ENCODE measurements at regions not wholly inside any gene's neighbourhood (a gene's known extent, or its start where the extent isn't known, plus 50 kb on each side); places are given as distances from the start of the nearest gene placed in this dataset.

DNA sequence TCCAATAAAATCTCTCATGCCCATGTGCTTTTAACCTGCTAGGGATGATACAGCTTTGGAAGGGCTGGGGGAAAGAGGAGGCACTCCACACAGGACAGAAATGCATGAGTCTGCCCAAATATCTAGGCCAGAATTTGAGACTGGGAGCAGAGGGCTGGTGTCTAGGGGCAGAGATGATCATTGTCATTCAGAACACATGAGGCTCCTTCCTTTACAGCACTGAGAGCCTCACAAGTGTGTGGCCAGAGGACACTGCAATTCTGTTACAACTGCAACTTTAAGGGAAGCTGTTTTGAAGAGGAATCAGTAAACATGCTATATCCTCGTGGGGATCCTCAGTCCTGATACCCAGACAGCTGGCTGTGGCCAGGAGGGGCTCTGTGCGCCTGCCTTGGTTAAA, 541.3 kb downstream of the OMA1 start:
- Histone ChIP-seq H3K4me3 (ENCODE audit: low read depth, low read length, poor library complexity, severe bottlenecking) (no peak overlapping the region), H3K4me1 (ENCODE audit: insufficient read depth, low read length, poor library complexity, severe bottlenecking) (peaks cover 7% of the 10 kb centered on the region), H3K9me3 (ENCODE audit: low read depth, low read length, poor library complexity, severe bottlenecking) (no peaks in the 10 kb centered on the region), H3K27me3 (replicated peaks; ENCODE audit: insufficient read depth, low read depth, low read length, poor library complexity) (no peaks in the 10 kb centered on the region), H3K36me3 (ENCODE audit: insufficient read depth, low read length, poor library complexity, severe bottlenecking) (no peaks in the 10 kb centered on the region), H3K27ac (ENCODE audit: low read depth, low read length, poor library complexity, severe bottlenecking) (no peak overlapping the region)
- ChIA-PET POLR2A (ENCODE audit: low non-redundant PET) (no interaction called here), CTCF (no interaction called here)
- no peak for TF ChIP-seq EZH2 (IDR thresholded peaks at IDR 0.05; ENCODE audit: borderline replicate concordance, low read depth, low read length, poor library complexity, severe bottlenecking)
- TF ChIP-seq, protein P1, sequence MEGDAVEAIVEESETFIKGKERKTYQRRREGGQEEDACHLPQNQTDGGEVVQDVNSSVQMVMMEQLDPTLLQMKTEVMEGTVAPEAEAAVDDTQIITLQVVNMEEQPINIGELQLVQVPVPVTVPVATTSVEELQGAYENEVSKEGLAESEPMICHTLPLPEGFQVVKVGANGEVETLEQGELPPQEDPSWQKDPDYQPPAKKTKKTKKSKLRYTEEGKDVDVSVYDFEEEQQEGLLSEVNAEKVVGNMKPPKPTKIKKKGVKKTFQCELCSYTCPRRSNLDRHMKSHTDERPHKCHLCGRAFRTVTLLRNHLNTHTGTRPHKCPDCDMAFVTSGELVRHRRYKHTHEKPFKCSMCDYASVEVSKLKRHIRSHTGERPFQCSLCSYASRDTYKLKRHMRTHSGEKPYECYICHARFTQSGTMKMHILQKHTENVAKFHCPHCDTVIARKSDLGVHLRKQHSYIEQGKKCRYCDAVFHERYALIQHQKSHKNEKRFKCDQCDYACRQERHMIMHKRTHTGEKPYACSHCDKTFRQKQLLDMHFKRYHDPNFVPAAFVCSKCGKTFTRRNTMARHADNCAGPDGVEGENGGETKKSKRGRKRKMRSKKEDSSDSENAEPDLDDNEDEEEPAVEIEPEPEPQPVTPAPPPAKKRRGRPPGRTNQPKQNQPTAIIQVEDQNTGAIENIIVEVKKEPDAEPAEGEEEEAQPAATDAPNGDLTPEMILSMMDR (conservative IDR thresholded peaks at IDR 0.05; ENCODE audit: low read depth, low read length) = no peak
- intact Hi-C loops (cut with micrococcal nuclease; ENCODE audit: unreplicated experiment) = no loop called here
- no peak for DNase-seq (ENCODE audit: low spot score)
- no TSS peak for BruUV-seq (replicated peaks)

DNA sequence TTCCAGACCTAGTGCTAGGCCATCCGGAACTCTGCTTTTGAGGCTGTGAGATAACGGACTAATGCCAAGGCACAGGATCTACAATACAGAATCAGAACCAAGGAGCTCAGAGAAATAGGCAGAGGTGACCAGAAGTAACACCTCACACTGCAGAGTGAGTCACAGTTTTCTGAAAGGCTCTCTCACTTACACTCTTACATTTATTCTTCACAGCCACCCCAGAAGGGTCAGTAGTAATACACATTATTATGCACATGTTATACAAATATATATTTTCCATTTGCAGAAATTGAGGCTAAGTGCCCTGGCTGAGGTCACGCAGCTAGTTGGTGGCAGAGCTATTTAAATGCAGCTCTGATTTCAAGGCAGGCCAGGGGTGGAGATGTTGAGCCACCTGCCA, 542.5 kb downstream of the OMA1 start:
- no peak for DNase-seq (ENCODE audit: low spot score)
- H3K9me3 ChIP-seq (ENCODE audit: low read depth, low read length, poor library complexity, severe bottlenecking) = no peaks in the 10 kb centered on the region
- intact Hi-C loops (cut with micrococcal nuclease; ENCODE audit: unreplicated experiment) = no loop called here
- no peaks in the 10 kb centered on the region for H3K27me3 ChIP-seq (replicated peaks; ENCODE audit: insufficient read depth, low read depth, low read length, poor library complexity)
- peaks cover 7% of the 10 kb centered on the region for H3K4me1 ChIP-seq (ENCODE audit: insufficient read depth, low read length, poor library complexity, severe bottlenecking)
- H3K27ac ChIP-seq (ENCODE audit: low read depth, low read length, poor library complexity, severe bottlenecking) = no peak overlapping the region
- no TSS peak for BruUV-seq (replicated peaks)
- TF ChIP-seq, protein P1 (conservative IDR thresholded peaks at IDR 0.05; ENCODE audit: low read depth, low read length) = no peak
- TF ChIP-seq EZH2 (IDR thresholded peaks at IDR 0.05; ENCODE audit: borderline replicate concordance, low read depth, low read length, poor library complexity, severe bottlenecking) = no peak
- CTCF ChIA-PET = no interaction called here
- POLR2A ChIA-PET (ENCODE audit: low non-redundant PET) = no interaction called here
- no peak overlapping the region for H3K4me3 ChIP-seq (ENCODE audit: low read depth, low read length, poor library complexity, severe bottlenecking)
- no peaks in the 10 kb centered on the region for H3K36me3 ChIP-seq (ENCODE audit: insufficient read depth, low read length, poor library complexity, severe bottlenecking)

DNA sequence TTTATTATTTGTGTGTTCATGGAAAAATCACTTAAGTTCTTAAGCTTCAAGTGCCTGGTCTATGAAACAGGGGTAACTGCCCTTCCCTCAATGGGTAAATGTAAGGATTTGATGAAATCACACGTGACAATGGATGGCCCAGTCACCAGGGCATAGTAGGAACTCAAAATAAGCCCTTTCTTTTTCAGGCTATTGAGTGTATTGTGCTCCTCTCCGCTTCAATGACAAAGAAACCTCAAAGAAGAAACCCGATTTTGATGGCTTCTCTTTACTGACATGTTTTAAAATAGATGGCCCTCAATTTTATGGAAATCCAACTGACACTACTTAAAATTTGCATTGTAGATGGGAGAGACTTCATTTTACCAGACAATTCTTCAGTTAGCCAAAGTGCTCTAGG, 543.5 kb downstream of the OMA1 start:
- CTCF ChIA-PET = no interaction called here
- POLR2A ChIA-PET (ENCODE audit: low non-redundant PET) = no interaction called here
- no peaks in the 10 kb centered on the region for H3K36me3 ChIP-seq (ENCODE audit: insufficient read depth, low read length, poor library complexity, severe bottlenecking)
- no peaks in the 10 kb centered on the region for H3K27me3 ChIP-seq (replicated peaks; ENCODE audit: insufficient read depth, low read depth, low read length, poor library complexity)
- DNase-seq (ENCODE audit: low spot score) = no peak
- H3K4me3 ChIP-seq (ENCODE audit: low read depth, low read length, poor library complexity, severe bottlenecking) = no peak overlapping the region
- intact Hi-C loops (cut with micrococcal nuclease; ENCODE audit: unreplicated experiment) = no loop called here
- BruUV-seq (replicated peaks) = no TSS peak
- TF ChIP-seq, protein P1 (conservative IDR thresholded peaks at IDR 0.05; ENCODE audit: low read depth, low read length) = no peak
- TF ChIP-seq EZH2 (IDR thresholded peaks at IDR 0.05; ENCODE audit: borderline replicate concordance, low read depth, low read length, poor library complexity, severe bottlenecking) = no peak
- H3K4me1 ChIP-seq (ENCODE audit: insufficient read depth, low read length, poor library complexity, severe bottlenecking) = peaks cover 7% of the 10 kb centered on the region
- H3K9me3 ChIP-seq (ENCODE audit: low read depth, low read length, poor library complexity, severe bottlenecking) = no peaks in the 10 kb centered on the region
- no peak overlapping the region for H3K27ac ChIP-seq (ENCODE audit: low read depth, low read length, poor library complexity, severe bottlenecking)
